PC-3 (cell line): ENCODE measurements at regions not wholly inside any gene's neighbourhood (a gene's known extent, or its start where the extent isn't known, plus 50 kb on each side); places are given as distances from the start of the nearest gene placed in this dataset.

Source experiments
- ATAC-seq: fragments of 200-7000 bp; cut with Tn5 transposase; 2 replicates; pipeline ENCODE4 v1.9.1; 2020; ENCODE audit warnings: mild to moderate bottlenecking, moderate library complexity
- BruUV-seq: library from RNA; stranded (reverse); fragments of 400-500 nt; replicated peaks from 2 replicates; lab custom pipeline; 2021; lab: Mats Ljungman, UMichigan
- CTCF ChIA-PET: fragments of 300-600 bp; sonication (Branson Sonifier 250); formaldehyde crosslinking; loops from one replicate; lab custom pipeline; 2022; ENCODE audit warnings: antibody characterized with exemption; lab: Charles Lee
- POLR2A ChIA-PET: fragments of 300-600 bp; sonication (Branson Sonifier 250); formaldehyde crosslinking; loops from one replicate; lab custom pipeline; 2022; ENCODE audit warnings: antibody characterized with exemption; ENCODE audit not compliant: unreplicated experiment; lab: Charles Lee
- DNase-seq: peaks from one replicate; pipeline ENCODE4 v3.0.0-alpha.2; 2015
- H2AFZ ChIP-seq: fragments of 300-600 bp; sonication (generic); 2 replicates; pipeline ENCODE4 v1.6.0; 2016; ENCODE audit warnings: antibody characterized with exemption, low read length
- H3F3A ChIP-seq: fragments of 300-600 bp; sonication (generic); one replicate; pipeline ENCODE4 v1.6.0; 2017; ENCODE audit warnings: antibody characterized with exemption, low read length, control low read depth, mild to moderate bottlenecking; ENCODE audit not compliant: unreplicated experiment
- H3K27ac ChIP-seq: fragments of 300-600 bp; sonication (generic); 2 replicates; pipeline ENCODE4 v1.5.1; 2016; ENCODE audit warnings: mild to moderate bottlenecking, low read length
- H3K27me3 ChIP-seq: fragments of 300-600 bp; sonication (generic); 2 replicates; pipeline ENCODE4 v1.6.1; 2016; ENCODE audit warnings: low read length, mixed read lengths
- H3K36me3 ChIP-seq: fragments of 300-600 bp; sonication (generic); 2 replicates; pipeline ENCODE4 v1.6.1; 2016; ENCODE audit warnings: low read depth, mixed run types, low read length, mixed read lengths
- H3K4me1 ChIP-seq: fragments of 300-600 bp; sonication (generic); 2 replicates; pipeline ENCODE4 v1.5.1; 2016; ENCODE audit warnings: low read length; ENCODE audit not compliant: insufficient read depth
- H3K4me2 ChIP-seq: fragments of 300-600 bp; sonication (generic); 2 replicates; pipeline ENCODE4 v1.6.0; 2016; ENCODE audit warnings: low read length
- H3K4me3 ChIP-seq: fragments of 300-600 bp; sonication (generic); 2 replicates; pipeline ENCODE4 v1.5.1; 2016; ENCODE audit warnings: mild to moderate bottlenecking, low read length, mixed read lengths
- H3K79me2 ChIP-seq: fragments of 300-600 bp; sonication (generic); 2 replicates; pipeline ENCODE4 v1.6.1; 2017; ENCODE audit warnings: low read length, mixed read lengths
- H3K9ac ChIP-seq: fragments of 300-600 bp; sonication (generic); 2 replicates; pipeline ENCODE4 v1.6.0; 2016; ENCODE audit warnings: mild to moderate bottlenecking, low read length
- H3K9me2 ChIP-seq: fragments of 300-600 bp; sonication (generic); replicated peaks from 2 replicates; pipeline ENCODE4 v1.6.1; 2016; ENCODE audit warnings: mixed run types, low read length, mixed read lengths
- H3K9me3 ChIP-seq: fragments of 300-600 bp; sonication (generic); 2 replicates; pipeline ENCODE4 v1.6.1; 2016; ENCODE audit warnings: low read length, mixed read lengths
- H4K20me1 ChIP-seq: fragments of 300-600 bp; sonication (generic); 2 replicates; pipeline ENCODE4 v1.6.1; 2016; ENCODE audit warnings: low read length, mixed read lengths
- EZH2 ChIP-seq: fragments of 300-600 bp; sonication (generic); IDR thresholded peaks from one replicate; pipeline ENCODE4 v1.6.1; 2017; ENCODE audit warnings: antibody characterized with exemption, mild to moderate bottlenecking, low read length; ENCODE audit not compliant: unreplicated experiment
- EZH2phosphoT487 ChIP-seq: fragments of 300-600 bp; sonication (generic); IDR thresholded peaks from 2 replicates; pipeline ENCODE4 v1.6.1; 2018; ENCODE audit warnings: mild to moderate bottlenecking, antibody characterized with exemption, low read length, borderline replicate concordance
- intact Hi-C: fragments of 100-400 bp; cut with micrococcal nuclease; formaldehyde crosslinking; loops from 2 replicates; pipeline ENCODE4 v1.9.0; 2023
- TF ChIP-seq, protein P1 (sequence below): fragments of 300-600 bp; sonication (generic); conservative IDR thresholded peaks from 2 replicates; pipeline ENCODE4 v1.5.1; 2017; ENCODE audit warnings: antibody characterized with exemption, low read depth, mild to moderate bottlenecking, low read length

DNA sequence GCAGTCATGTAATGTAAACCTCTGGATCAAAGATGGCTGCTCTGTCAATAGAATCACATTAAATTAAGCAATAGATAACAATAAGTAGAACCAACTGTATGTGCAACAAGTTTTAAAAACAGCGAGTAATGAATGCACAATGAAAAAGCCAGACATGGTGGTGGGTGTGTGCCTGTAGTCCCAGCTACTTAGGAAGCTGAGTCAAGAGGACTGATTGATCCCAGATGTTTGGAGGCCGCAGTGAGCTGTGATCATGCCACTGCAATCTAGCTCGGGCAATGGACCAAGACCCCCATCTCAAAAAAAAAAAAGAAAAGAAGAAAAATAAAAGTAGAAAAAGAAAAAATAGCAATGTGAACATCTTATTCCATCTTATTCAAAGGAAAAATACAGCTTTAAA lies 558.7 kb upstream of the MMS22L start:
- H3K27me3 ChIP-seq: no peaks in the 10 kb centered on the region
- H3K9me3 ChIP-seq: no peaks in the 10 kb centered on the region
- H3K4me1 ChIP-seq: no peaks in the 10 kb centered on the region
- H3K9me2 ChIP-seq: no peaks in the 10 kb centered on the region
- CTCF ChIA-PET: no interaction called here
- H3K4me3 ChIP-seq: no peak overlapping the region
- no peaks in the 10 kb centered on the region for H3K36me3 ChIP-seq
- H3K27ac ChIP-seq: no peak overlapping the region
- no TSS peak for BruUV-seq
- ATAC-seq (no peak), DNase-seq (no peak)
- TF ChIP-seq EZH2: no peak
- no peak for TF ChIP-seq EZH2phosphoT487
- TF ChIP-seq, protein P1, sequence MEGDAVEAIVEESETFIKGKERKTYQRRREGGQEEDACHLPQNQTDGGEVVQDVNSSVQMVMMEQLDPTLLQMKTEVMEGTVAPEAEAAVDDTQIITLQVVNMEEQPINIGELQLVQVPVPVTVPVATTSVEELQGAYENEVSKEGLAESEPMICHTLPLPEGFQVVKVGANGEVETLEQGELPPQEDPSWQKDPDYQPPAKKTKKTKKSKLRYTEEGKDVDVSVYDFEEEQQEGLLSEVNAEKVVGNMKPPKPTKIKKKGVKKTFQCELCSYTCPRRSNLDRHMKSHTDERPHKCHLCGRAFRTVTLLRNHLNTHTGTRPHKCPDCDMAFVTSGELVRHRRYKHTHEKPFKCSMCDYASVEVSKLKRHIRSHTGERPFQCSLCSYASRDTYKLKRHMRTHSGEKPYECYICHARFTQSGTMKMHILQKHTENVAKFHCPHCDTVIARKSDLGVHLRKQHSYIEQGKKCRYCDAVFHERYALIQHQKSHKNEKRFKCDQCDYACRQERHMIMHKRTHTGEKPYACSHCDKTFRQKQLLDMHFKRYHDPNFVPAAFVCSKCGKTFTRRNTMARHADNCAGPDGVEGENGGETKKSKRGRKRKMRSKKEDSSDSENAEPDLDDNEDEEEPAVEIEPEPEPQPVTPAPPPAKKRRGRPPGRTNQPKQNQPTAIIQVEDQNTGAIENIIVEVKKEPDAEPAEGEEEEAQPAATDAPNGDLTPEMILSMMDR: no peak
- H4K20me1 ChIP-seq: no peaks in the 10 kb centered on the region
- H3K9ac ChIP-seq: no peak overlapping the region
- H3K4me2 ChIP-seq: no peak overlapping the region
- no peaks in the 10 kb centered on the region for H3K79me2 ChIP-seq
- intact Hi-C loops: no loop called here
- POLR2A ChIA-PET: no interaction called here
- H2AFZ ChIP-seq: no peak overlapping the region
- H3F3A ChIP-seq: no peaks in the 10 kb centered on the region

DNA sequence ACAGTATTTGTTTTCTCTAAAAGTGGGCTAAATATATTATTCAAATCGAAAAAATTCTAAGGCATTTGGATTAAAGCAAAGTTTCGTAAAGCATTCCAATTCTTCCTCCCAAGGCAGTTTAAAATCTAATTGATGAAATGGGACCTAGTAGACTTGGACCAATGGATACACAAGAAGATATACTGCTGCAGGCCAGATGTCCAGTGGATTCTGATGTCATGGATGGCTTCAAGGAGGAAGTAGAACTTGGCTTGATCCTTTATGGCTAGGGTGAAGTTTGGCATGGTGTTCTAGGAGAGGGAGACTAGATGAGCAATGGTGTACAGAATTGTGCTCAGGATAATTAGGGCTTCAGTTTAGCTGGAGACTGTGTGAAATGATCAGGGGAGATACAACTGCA lies 559.5 kb upstream of the MMS22L start:
- Histone ChIP-seq H2AFZ (no peak overlapping the region), H4K20me1 (no peaks in the 10 kb centered on the region), H3K4me1 (no peaks in the 10 kb centered on the region), H3K9me3 (no peaks in the 10 kb centered on the region), H3F3A (no peaks in the 10 kb centered on the region), H3K9me2 (no peaks in the 10 kb centered on the region), H3K27ac (no peak overlapping the region), H3K36me3 (no peaks in the 10 kb centered on the region), H3K9ac (no peak overlapping the region), H3K4me2 (no peak overlapping the region), H3K27me3 (no peaks in the 10 kb centered on the region), H3K4me3 (no peak overlapping the region), H3K79me2 (no peaks in the 10 kb centered on the region)
- TF ChIP-seq EZH2: no peak
- no peak for TF ChIP-seq EZH2phosphoT487
- ChIA-PET POLR2A (no interaction called here), CTCF (no interaction called here)
- no TSS peak for BruUV-seq
- no peak for DNase-seq
- ATAC-seq: no peak
- intact Hi-C loops: no loop called here

DNA sequence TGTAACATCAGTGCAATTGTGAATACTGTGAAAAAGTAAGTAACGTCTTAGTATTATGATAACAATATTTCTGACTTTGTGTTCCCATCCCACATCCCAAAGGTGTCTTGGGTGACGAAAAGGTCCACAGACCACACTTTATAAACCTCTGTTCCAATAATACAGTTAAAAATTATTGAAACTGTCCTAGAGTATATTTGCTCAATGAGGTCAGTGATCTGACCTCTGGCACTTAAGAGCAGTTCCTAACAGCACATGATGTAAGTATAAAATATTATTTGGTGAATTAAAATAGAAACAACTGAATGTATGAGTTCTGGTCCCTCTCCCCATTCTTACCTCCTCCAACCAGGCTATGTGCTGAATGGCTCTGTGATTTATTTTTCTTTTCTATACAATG lies 566.4 kb upstream of the MMS22L start:
- Histone ChIP-seq H3K27ac (no peak overlapping the region), H3K9me3 (no peaks in the 10 kb centered on the region), H2AFZ (no peak overlapping the region), H3K4me1 (no peaks in the 10 kb centered on the region), H3K79me2 (no peaks in the 10 kb centered on the region), H3K4me3 (no peak overlapping the region), H4K20me1 (no peaks in the 10 kb centered on the region), H3F3A (no peaks in the 10 kb centered on the region), H3K9ac (no peak overlapping the region), H3K4me2 (no peak overlapping the region), H3K27me3 (0 out of 2 replicates have a peak, but pooled peaks cover 4% of the 10 kb centered on the region), H3K36me3 (no peaks in the 10 kb centered on the region), H3K9me2 (no peaks in the 10 kb centered on the region)
- TF ChIP-seq EZH2phosphoT487 (no peak), EZH2 (no peak)
- TF ChIP-seq, protein P1: no peak
- ATAC-seq (no peak), DNase-seq (no peak)
- intact Hi-C loops: no loop called here
- BruUV-seq: no TSS peak
- POLR2A ChIA-PET: no interaction called here
- CTCF ChIA-PET: no interaction called here
